HepG2 (cell line): ENCODE measurements at regions not wholly inside any gene's neighbourhood (a gene's known extent, or its start where the extent isn't known, plus 50 kb on each side); places are given as distances from the start of the nearest gene placed in this dataset.

ENCODE experiments used
- AGO1 ChIP-seq: fragments of 200-400 bp; formaldehyde crosslinking; IDR thresholded peaks from 2 replicates; pipeline ENCODE4 v1.6.1; 2017; ENCODE audit warnings: mild to moderate bottlenecking, low read depth, low read length, moderate library complexity; ENCODE audit not compliant: poor library complexity, severe bottlenecking
- ATF7-NPFF ChIP-seq: sonication (generic); formaldehyde crosslinking; IDR thresholded peaks from 2 replicates; pipeline ENCODE4 v1.8.1; 2023; ENCODE audit warnings: mild to moderate bottlenecking, low read depth, missing genetic modification reagents, moderate library complexity
- FOXO1 ChIP-seq: sonication (generic); formaldehyde crosslinking; IDR thresholded peaks from 2 replicates; pipeline ENCODE4 v1.4.0; 2020; ENCODE audit warnings: missing genetic modification reagents
- JUNB ChIP-seq: sonication (generic); formaldehyde crosslinking; IDR thresholded peaks from 2 replicates; pipeline ENCODE4 v1.8.0; 2022; ENCODE audit warnings: missing genetic modification reagents, mild to moderate bottlenecking, borderline replicate concordance
- MAX ChIP-seq: IDR thresholded peaks from 2 replicates; pipeline ENCODE4 v1.6.1; 2012; ENCODE audit warnings: inconsistent platforms
- NFRKB ChIP-seq: fragments of 450-650 bp; IDR thresholded peaks from 2 replicates; pipeline ENCODE4 v1.6.1; 2017
- TBX2 ChIP-seq: sonication (generic); formaldehyde crosslinking; IDR thresholded peaks from 2 replicates; pipeline ENCODE4 v1.5.0; 2020; ENCODE audit warnings: missing genetic modification reagents, mild to moderate bottlenecking, borderline replicate concordance
- ZBED4 ChIP-seq: sonication (generic); formaldehyde crosslinking; IDR thresholded peaks from 2 replicates; pipeline ENCODE4 v1.4.0; 2020; ENCODE audit warnings: missing genetic modification reagents, borderline replicate concordance
- ZBTB39 ChIP-seq: sonication (generic); formaldehyde crosslinking; IDR thresholded peaks from 2 replicates; pipeline ENCODE4 v1.5.0; 2020; ENCODE audit warnings: missing genetic modification reagents
- ZFY ChIP-seq: sonication (generic); formaldehyde crosslinking; IDR thresholded peaks from 2 replicates; pipeline ENCODE4 v1.4.0; 2020; ENCODE audit warnings: missing genetic modification reagents
- ZNF503 ChIP-seq: sonication (generic); formaldehyde crosslinking; IDR thresholded peaks from 2 replicates; pipeline ENCODE4 v1.4.0; 2020; ENCODE audit warnings: missing genetic modification reagents
- ZNF530 ChIP-seq: sonication (generic); formaldehyde crosslinking; IDR thresholded peaks from 2 replicates; pipeline ENCODE4 v1.5.0; 2020; ENCODE audit warnings: low read depth, mild to moderate bottlenecking, missing genetic modification reagents
- ZNF570 ChIP-seq: sonication (generic); formaldehyde crosslinking; IDR thresholded peaks from 2 replicates; pipeline ENCODE4 v1.4.0; 2020; ENCODE audit warnings: mild to moderate bottlenecking, missing genetic modification reagents, borderline replicate concordance
- ZNF672 ChIP-seq: sonication (generic); formaldehyde crosslinking; IDR thresholded peaks from 2 replicates; pipeline ENCODE4 v1.8.1; 2022; ENCODE audit warnings: missing genetic modification reagents
- TF ChIP-seq, protein P1 (sequence below): sonication (generic); formaldehyde crosslinking; IDR thresholded peaks from 2 replicates; pipeline ENCODE4 v1.5.0; 2020; ENCODE audit warnings: missing genetic modification reagents, mild to moderate bottlenecking, borderline replicate concordance

DNA sequence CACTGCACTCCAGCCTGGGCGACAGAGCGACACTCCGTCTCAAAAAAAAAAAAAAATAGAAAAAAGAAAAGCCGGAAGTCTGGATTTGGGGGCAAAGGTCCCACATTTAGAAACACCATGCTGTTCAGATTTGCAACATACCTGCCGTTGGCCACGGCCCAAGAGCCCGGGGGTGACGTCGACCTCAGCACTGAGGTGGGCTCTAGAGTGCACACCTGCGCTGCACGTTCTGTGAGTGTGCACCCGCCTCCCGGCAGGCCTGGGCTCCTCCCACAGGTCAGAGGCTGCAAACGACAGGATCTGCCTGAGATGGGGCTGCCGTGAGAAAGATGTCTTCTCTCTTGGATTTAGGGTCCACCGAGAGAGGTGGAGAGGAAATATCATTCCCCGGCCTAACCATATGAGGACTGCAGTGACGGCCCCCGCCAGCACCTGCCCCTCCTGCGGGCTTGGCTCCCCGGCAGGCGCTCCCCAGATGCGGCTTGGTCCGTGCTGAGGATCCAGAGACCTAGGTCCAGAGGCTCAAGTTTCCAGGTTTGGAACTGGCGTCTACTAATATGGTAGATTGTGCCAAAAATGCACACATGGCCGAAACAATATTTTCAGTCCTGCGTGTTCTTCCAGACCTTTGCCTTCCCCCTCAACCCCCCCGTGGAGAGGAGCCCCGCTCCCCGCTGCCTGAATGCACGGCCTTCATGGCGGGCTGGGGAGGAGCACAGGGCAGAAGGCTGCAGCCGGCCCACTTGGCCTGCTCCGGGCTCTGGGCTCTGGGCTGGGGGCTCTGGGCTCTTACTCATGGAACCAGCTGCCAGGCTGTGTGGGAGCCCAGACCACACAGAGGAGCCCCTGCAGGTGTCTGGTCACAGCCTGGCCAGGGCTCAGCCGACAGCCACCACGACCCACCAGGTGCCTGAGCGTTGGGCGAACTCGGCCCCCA, 58.8 kb upstream of the FBRSL1 start (continued):
- TF ChIP-seq MAX: peak; percentile 87
- TF ChIP-seq ZNF672 (CRISPR knock-in tag): no peak
- no peak for TF ChIP-seq AGO1
- no peak for TF ChIP-seq ATF7-NPFF (CRISPR knock-in tag)
- TF ChIP-seq ZFY: peak; percentile 25; the same call in 1 of the 2 replicates
- TF ChIP-seq, protein P1, sequence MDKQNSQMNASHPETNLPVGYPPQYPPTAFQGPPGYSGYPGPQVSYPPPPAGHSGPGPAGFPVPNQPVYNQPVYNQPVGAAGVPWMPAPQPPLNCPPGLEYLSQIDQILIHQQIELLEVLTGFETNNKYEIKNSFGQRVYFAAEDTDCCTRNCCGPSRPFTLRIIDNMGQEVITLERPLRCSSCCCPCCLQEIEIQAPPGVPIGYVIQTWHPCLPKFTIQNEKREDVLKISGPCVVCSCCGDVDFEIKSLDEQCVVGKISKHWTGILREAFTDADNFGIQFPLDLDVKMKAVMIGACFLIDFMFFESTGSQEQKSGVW (CRISPR knock-in tag): no peak
- TF ChIP-seq ZNF530 (CRISPR knock-in tag): no peak
- TF ChIP-seq ZNF570: no peak
- no peak for TF ChIP-seq FOXO1 (CRISPR knock-in tag)
- no peak for TF ChIP-seq NFRKB
- TF ChIP-seq ZNF503: no peak
- no peak; the same call in 1 of the 2 replicates for TF ChIP-seq TBX2 (CRISPR knock-in tag)
- TF ChIP-seq JUNB: no peak
- TF ChIP-seq ZBED4 (CRISPR knock-in tag): no peak
- TF ChIP-seq ZBTB39 (CRISPR knock-in tag): no peak
